ENCODE measurements at regions not wholly inside any gene's neighbourhood (a gene's known extent, or its start where the extent isn't known, plus 50 kb on each side); places are given as distances from the start of the nearest gene placed in this dataset.
"Not testable (repeated sequence)": the region's sequence is repeated elsewhere in the genome, so short reads cannot be mapped to it uniquely, and the experiment has no call there.

GRCh38 chr5:15333091-15333490 lies 166.9 kb upstream of the FBXL7 start:
- no peak for DNase-seq

DNA sequence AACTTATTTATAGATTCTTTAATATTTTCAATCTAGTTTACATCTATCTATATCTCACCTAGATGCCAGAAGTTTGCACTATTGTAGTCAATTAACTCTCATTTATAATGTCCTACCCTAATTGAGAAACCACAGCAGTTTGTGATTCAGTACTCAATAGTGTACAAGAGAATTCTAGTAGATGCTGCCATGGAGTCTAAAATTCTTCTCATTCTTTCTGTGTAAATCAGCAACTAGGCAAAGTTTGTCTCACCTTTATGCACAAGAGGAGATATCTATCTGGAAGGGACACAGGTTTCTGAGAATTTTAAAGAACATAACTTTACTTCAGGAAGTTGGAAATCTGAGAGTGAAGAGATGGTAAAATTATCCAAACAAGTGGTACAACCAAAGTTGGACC lies 173.0 kb upstream of the FBXL7 start:
- DNase-seq = no peak

DNA sequence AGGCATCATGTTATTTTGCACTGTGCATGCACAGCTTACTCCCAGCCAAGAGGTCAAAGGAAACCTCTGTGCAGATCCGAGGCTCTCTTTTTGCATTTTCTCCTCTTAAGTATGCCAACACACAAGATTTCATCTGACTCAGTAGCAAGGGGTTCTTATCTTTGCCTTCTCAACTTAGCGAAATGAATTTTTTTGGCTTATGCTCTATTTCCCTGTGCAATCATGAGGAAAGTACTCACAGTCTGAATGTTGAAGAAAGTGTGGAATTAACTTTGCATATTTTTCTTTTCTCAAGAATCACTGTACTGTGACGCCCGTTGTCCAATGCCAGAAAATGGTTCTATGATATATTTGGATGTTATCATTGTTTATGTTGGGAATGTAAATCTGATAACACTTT lies 173.5 kb upstream of the FBXL7 start:
- DNase-seq = no peak

- DNase-seq = no peak
Measured at GRCh38 chr5:15322421-15322820, 177.6 kb upstream of the FBXL7 start.

- no peak for DNase-seq
Measured at GRCh38 chr5:15321776-15322175, 178.2 kb upstream of the FBXL7 start.

- DNase-seq = no peak
Measured at GRCh38 chr5:15320871-15321270, 179.1 kb upstream of the FBXL7 start.

DNA sequence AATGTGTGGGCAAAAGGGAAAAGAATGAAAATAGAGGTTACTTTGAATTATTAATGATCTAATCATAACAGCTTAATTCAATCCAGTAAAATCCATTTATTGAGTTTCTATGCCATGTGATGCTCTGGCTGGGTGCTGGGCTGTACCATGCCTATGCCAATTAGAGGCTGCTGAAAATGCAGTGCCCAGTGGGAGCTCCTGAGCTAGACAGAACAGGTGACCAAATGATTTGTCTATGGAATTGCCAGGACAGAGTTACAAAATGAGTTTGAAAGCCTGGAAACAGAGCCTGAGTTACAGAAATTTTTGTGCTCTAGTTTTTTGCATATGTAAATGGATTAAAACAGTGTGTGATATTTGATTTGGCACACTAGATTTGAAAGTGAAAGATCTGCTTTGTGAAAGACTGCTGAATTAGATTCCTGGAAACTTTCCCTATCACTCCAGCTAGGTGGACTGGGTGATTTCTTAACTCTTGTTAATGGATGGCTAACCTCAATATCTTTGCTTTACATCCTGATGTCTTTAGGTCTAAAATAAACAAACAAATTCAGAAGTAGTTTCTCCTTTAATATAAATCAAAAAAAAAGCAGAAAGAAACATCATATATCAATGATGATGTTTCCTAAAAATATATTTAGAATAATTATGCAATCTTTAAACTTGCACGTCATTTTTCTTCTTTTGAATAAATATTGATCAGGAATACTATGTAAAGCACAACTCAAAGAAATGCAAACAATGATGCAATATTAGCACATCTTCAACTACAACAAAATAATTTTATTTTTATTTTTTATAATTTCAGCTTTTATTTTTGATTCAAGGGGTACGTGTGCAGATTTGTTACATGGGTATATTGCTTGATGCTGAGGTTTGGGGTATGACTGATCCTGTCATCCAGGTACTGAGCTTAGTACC lies 194.8 kb upstream of the FBXL7 start:
- DNase-seq = no peak

GRCh38 chr5:15304066-15304731 lies 195.8 kb upstream of the FBXL7 start:
- no peak for DNase-seq

DNA sequence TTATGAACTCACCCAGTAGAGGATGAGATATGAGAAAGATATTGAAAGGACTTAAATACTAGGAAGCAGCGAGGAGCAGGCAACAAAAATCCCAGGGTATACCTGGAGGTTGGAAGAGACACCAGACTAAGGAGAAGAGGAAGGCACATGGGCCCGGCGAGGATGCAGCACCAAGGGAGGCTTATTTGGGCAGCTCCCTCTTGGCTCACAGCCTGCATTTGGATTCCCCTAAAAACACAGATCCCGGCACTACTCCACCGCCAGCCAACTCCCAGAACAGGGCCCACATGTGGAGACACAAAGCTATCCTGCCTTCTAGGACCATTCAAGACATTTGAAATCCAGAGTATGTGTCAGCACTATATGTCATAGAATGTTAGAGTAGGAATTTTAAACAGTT lies 199.8 kb upstream of the FBXL7 start:
- no peak for DNase-seq

- no peak for DNase-seq
Measured at GRCh38 chr5:15290953-15291352, 209.0 kb upstream of the FBXL7 start.

GRCh38 chr5:15286650-15287049 lies 213.3 kb upstream of the FBXL7 start:
- no peak for DNase-seq

GRCh38 chr5:15285901-15286583 lies 213.9 kb upstream of the FBXL7 start:
- no peak for DNase-seq

- DNase-seq = no peak
Measured at GRCh38 chr5:15284706-15285105, 215.3 kb upstream of the FBXL7 start.

GRCh38 chr5:15283076-15283475 lies 216.9 kb upstream of the FBXL7 start:
- no peak for DNase-seq

GRCh38 chr5:15282611-15283010 lies 217.4 kb upstream of the FBXL7 start:
- no peak for DNase-seq

DNA sequence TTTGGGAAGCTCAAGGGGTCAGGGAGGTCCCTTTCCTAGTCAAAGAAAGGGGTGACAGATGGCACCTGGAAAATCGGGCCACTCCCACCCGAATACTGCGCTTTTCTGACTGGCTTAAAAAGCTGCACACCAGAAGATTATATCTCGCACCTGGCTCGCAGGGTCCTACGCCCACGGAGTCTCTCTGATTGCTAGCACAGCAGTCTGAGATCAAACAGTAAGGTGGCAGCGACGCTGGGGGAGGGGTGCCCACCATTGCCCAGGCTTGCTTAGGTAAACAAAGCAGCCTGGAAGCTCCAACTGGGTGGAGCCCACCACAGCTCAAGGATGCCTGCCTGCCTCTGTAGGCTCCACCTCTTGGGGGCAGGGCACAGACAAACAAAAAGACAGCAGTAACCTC lies 228.4 kb upstream of the FBXL7 start:
- DNase-seq = not testable (repeated sequence)

GRCh38 chr5:15267966-15268365 lies 232.0 kb upstream of the FBXL7 start:
- DNase-seq = no peak

GRCh38 chr5:15266841-15267240 lies 233.1 kb upstream of the FBXL7 start:
- DNase-seq = no peak

- DNase-seq = no peak
Measured at GRCh38 chr5:15266229-15266628, 233.8 kb upstream of the FBXL7 start.

DNA sequence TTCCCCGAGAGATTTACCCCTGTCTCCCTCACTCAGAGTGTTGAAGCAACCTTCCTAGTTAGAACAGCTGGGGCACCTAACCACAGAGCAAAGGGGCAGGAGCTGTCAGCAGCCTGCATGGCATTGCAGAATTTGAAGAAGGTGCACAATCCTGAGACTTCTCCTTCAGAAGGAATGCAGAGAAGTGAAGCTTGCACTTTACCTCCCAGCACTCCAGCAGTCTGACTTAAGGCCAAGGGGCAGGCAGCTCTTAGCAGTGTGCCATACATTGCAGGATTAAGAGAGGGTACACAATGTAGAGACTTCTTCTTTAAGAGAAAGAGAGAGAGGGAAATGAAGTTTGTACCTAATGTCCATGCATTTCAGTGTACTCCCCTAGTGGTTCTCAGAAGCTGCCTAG lies 236.0 kb upstream of the FBXL7 start:
- DNase-seq = no peak

DNA sequence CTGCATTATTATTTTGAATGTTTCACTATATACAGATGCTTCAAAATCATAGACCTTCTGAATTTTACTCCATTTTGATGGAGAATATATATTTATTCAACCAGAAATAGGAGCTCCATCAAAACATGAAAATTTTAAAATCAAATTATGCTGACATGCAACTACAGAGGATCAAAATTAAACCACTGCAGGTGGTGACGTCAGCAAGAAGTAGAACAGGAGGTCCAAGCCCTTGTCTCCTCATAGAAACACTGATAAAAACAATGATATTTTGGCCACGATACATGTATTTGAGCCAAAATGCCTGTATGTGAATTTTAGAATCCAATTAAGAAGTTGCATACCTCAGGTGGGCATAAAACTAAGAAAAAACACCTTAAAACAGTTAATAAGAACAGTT lies 236.6 kb upstream of the FBXL7 start:
- no peak for DNase-seq

DNA sequence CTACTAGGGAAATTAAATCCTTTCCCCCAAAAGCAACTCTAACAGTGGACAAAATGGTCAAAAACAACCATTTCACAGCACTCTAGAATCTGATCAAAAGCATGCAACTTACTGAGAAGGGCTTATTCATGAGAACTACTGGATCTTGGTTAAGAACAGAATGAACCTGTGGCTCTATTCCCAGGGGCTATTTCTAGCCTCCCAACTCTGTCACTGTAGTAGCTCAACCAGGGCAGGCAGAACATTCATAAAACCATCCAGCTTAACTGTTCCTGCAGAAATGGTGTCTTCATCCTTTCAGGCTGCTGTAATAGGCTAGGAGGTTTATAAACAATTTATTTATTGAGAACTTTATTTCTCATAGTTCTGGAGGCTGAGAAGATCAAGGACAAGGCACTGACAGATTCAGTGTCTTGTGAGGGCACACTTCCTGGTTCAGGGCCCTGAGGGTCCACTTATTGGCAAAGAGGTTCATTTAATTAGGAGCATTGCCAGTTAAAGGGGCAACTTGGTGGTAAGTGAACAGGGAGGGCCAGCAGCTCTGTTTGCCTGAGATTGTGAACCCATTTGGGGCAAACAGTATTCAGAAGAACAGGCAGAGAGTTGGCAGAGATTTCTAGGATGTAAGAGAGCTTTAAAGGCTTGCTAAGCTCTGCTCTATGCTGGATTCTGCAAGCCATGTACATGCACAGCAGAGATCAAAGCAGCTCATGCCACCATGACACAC lies 238.5 kb upstream of the FBXL7 start:
- DNase-seq = no peak

Measured in NCI-H2081 (cell line).